HEK293T (cell line): ENCODE measurements at regions not wholly inside any gene's neighbourhood (a gene's known extent, or its start where the extent isn't known, plus 50 kb on each side); places are given as distances from the start of the nearest gene placed in this dataset.

Experiments used
- BHLHE40 ChIP-seq: fragments of 450-650 bp; IDR thresholded peaks from 2 replicates; pipeline ENCODE4 v1.6.1; 2016; ENCODE audit warnings: mild to moderate bottlenecking, moderate library complexity, borderline replicate concordance
- ELF4 ChIP-seq: fragments of 450-650 bp; IDR thresholded peaks from 2 replicates; pipeline ENCODE4 v1.6.1; 2017; ENCODE audit warnings: antibody characterized with exemption
- FOXK2 ChIP-seq: fragments of 450-650 bp; IDR thresholded peaks from 2 replicates; pipeline ENCODE4 v1.6.1; 2016; ENCODE audit warnings: mild to moderate bottlenecking
- NFRKB ChIP-seq: fragments of 450-650 bp; IDR thresholded peaks from 2 replicates; pipeline ENCODE4 v1.6.1; 2016; ENCODE audit warnings: mild to moderate bottlenecking, moderate library complexity
- SUZ12 ChIP-seq: fragments of 450-650 bp; IDR thresholded peaks from 2 replicates; pipeline ENCODE4 v1.6.1; 2016; ENCODE audit warnings: mild to moderate bottlenecking
- ZNF384 ChIP-seq: fragments of 450-650 bp; IDR thresholded peaks from 2 replicates; pipeline ENCODE4 v1.6.1; 2016

DNA sequence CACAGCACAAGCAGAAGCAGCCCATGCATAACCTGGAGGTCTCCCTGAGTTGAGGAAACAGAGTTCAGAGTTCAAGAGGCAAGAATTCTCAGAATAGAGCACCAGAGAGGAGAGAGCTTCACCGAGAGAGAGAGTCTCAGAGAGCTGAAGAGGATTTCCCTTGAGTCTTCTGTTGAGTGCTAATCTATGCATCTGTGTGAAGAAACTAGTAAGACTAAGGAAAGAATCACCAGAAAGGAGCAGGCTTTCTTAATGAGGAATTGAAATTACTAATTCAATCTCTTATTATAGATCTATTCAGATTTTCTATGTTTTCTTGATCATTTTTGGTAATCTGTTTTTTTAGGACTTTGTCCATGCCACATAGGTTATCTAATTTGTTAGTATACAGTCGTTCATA is 89.3 kb upstream of the CTAGE1 start:
- TF ChIP-seq BHLHE40, result no peak
- no peak for TF ChIP-seq NFRKB
- no peak for TF ChIP-seq SUZ12
- no peak for TF ChIP-seq FOXK2
- TF ChIP-seq ZNF384, result no peak
- no peak for TF ChIP-seq ELF4
